ENCODE measurements at regions not wholly inside any gene's neighbourhood (a gene's known extent, or its start where the extent isn't known, plus 50 kb on each side); places are given as distances from the start of the nearest gene placed in this dataset.

GRCh38 chr14:58994130-58994529 lies 194.3 kb upstream of the DAAM1 start:
- TF ChIP-seq, protein P1, sequence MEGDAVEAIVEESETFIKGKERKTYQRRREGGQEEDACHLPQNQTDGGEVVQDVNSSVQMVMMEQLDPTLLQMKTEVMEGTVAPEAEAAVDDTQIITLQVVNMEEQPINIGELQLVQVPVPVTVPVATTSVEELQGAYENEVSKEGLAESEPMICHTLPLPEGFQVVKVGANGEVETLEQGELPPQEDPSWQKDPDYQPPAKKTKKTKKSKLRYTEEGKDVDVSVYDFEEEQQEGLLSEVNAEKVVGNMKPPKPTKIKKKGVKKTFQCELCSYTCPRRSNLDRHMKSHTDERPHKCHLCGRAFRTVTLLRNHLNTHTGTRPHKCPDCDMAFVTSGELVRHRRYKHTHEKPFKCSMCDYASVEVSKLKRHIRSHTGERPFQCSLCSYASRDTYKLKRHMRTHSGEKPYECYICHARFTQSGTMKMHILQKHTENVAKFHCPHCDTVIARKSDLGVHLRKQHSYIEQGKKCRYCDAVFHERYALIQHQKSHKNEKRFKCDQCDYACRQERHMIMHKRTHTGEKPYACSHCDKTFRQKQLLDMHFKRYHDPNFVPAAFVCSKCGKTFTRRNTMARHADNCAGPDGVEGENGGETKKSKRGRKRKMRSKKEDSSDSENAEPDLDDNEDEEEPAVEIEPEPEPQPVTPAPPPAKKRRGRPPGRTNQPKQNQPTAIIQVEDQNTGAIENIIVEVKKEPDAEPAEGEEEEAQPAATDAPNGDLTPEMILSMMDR (IDR thresholded peaks at IDR 0.05; ENCODE audit: low read length) = no peak
- TF ChIP-seq EZH2 (IDR thresholded peaks at IDR 0.05; ENCODE audit: borderline replicate concordance, low read length) = no peak

Data from OCI-LY1 (cell line).